NCI-H1105 (cell line): ENCODE measurements at regions not wholly inside any gene's neighbourhood (a gene's known extent, or its start where the extent isn't known, plus 50 kb on each side); places are given as distances from the start of the nearest gene placed in this dataset.

Experiments used
- DNase-seq: peaks from one replicate; lab custom pipeline; 2025; lab: John Stamatoyannopoulos, UW

GRCh38 chr9:26394025-26394424, 498.6 kb downstream of the CAAP1 start:
- DNase-seq, result no peak

DNA sequence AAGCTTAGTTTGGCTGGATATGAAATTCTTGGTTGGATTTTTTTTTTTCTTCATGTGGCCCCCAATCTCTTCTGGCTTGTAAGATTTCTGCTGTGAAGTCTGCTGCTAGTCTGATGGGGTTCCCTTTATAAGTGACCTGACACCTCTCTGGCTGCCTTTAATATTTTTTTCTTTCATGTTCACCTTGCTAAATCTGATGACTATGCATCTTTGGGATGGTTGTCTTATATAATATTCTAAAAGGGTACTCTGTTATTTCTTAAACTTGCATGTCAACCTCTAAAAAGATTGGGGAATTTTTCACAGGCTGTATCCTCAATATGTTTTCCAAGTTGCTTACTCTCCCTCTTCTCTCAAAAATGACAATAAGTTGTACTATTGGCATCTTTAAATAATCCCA, 500.0 kb downstream of the CAAP1 start:
- DNase-seq, result no peak

DNA sequence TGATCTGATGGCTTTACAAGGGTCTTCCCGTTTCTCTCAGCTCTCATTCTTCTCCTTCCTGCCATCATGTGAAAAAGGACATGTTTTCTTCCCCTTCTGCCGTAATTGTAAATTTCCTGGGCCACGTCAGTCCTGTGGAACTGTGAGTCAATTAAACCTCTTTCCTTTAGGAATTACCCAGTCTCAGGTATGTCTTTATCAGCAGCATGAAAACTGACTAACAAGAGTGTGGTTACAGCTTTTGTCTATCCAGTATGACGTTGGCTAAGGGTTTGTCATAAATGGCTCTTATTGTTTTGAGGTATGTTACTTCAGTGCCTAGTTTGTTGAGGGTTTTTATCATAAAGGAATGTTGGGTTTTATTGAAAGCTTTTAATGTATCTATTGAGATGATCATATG, 501.6 kb downstream of the CAAP1 start:
- DNase-seq, result no peak

DNA sequence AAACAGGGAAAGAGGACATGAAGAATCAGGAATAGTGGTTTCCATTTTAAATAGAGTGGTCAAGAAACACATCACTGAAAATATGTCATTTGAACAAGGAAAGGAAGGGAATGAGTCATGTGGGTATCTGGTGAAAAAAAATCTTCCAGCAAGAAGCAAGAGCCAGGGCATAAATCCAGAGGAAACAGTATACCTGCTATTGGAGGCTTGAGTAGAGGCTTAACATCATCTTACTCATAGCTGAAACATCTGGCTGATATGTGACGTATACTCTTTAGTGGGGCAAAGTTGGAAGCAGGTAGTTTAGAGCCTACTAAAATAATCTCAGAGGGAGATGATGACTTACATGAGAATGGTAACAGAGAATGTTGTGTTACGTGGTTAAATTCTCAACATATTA, 517.2 kb downstream of the CAAP1 start:
- no peak for DNase-seq

GRCh38 chr9:26373616-26374015, 519.0 kb downstream of the CAAP1 start:
- DNase-seq, result no peak

DNA sequence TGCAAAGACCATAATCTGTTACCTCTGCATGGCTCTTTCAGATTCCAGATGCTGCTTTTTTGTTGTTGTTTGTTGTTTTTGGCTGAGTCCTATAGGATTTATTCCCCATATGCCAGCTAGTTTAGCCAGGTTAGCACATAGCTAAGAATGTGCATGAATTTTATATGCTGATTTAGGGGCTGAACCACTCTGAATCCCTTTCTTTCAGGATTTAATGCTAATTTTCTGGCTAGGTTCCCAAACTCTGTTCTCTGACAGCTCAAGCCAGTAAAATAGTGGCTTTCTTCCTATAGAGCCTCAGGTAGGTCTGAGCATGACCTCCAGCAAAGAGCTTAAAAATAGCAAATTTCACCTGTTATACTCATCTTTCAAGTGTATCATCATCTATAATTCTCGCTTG, 521.4 kb downstream of the CAAP1 start:
- DNase-seq, result no peak

DNA sequence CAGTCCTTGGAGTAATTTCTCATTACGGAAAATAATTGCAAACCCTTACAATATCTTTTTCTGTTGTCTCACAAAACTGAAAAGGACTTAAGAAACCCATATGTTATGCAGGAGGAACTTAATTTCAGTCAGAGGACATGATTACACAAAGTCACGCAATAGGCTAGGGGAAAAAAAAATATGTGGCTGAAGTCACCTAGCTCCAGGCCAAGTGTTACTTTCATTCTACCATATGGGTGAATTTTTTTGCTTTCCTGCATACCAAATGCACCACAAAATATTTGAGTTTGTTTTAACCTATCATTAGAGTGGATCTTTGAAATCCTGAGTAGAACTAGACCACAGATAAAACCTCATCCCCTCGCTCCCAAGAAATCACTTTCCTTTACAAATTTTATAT, 523.5 kb downstream of the CAAP1 start:
- DNase-seq, result no peak

- DNase-seq, result no peak
These were observed 524.4 kb downstream of the CAAP1 start for GRCh38 chr9:26368241-26368640.

DNA sequence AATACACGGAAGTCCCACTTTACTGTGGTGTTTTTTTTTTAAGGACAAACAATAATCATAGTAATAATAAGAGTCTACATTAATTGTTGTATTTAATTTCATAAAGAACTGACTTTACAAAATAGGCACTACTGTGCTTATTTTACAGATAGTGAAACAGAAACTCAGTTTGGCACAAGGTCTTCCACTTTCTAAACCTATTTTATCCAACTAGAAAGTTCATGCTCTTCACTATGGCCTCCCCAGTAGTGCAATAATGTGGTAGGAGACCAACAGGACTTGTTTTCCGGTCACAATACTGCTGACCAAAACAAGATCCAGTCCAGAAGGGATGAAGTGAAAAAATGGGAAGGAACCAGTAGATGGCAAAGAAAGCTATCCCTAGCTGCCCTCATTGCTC, 531.6 kb downstream of the CAAP1 start:
- no peak for DNase-seq

GRCh38 chr9:26358836-26359235, 533.8 kb downstream of the CAAP1 start:
- no peak for DNase-seq

- no peak for DNase-seq
These were observed 534.7 kb downstream of the CAAP1 start for GRCh38 chr9:26357803-26358344.

GRCh38 chr9:26356491-26356890, 536.1 kb downstream of the CAAP1 start:
- no peak for DNase-seq

DNA sequence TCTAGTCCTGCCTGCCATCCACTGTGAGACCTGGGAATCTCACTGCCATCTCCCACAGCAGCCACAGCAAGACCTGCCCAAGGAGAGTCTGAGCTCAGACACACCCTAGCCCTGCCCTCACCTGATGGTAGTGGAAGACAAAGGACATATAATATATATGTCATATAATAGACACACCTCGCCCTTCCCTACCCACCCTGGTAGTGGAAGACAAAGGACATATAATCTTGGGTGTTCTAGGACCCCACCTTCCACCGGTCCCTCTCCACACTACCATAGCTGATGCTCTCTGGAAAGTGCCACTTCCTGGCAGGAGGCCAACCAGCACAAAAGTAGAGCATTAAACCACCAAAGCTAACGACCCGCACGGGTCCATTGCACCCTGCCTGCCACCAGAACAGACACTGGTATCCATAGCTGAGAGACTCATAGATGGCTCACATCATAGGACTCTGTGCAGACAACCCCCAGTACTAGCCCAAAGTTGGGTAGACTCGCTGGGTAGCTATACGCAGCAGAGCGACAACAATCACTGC, 545.6 kb downstream of the CAAP1 start:
- no peak for DNase-seq

DNA sequence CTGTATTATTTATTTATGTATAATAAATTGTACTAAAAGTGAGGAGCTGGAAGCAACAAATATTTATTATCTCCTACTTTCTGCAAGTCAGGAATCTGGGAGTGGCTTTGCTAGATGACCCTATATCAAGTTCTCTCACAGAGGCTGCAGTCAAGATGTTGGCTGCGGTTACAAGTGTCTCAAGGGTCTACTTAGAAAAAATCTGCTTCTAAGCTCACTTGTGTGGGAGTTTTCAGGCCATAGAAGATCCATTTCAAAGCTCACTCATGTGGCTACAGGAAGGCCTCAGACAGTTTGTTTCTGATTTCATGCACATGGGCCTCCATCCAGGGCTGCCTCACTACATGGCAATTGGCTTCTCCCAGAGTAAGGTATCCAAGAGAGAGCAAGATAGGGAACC, 551.1 kb downstream of the CAAP1 start:
- no peak for DNase-seq

GRCh38 chr9:26339796-26340195, 552.8 kb downstream of the CAAP1 start:
- no peak for DNase-seq

DNA sequence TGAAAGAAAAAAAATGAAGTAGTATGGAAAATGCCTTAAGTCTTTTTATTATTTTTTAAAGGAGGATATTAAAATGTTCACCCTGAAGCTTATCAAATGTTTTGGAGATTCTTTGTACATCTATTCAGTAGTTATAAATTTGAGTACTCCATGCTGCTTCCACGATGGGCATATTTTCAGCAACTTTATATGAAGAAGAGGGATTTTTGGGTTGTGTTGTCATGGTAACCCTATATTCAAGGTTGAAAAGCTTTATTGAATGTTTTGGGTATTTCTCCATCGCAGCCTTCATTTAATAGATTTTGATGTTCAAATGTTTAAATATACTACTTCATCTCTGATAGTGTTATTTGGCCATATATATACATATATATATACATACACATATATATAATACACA, 557.5 kb downstream of the CAAP1 start:
- no peak for DNase-seq

DNA sequence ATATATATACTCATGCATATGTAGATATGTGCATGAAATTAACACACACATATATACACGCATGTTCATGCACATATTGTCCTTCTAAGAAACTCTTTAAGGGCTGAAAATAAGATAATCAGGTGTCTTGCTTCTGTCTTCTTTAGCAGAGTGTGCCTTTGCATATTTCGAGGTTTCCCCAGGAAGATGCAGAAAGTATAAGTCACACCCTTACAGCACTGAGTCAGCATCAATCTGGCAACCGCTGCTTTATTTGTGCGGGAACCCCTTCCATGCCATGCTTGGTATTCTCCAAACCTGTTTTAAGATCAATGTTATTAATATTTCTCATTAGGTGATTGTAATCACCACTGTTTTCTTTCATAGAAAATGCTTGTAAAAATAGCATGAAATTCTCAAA, 557.9 kb downstream of the CAAP1 start:
- no peak for DNase-seq

DNA sequence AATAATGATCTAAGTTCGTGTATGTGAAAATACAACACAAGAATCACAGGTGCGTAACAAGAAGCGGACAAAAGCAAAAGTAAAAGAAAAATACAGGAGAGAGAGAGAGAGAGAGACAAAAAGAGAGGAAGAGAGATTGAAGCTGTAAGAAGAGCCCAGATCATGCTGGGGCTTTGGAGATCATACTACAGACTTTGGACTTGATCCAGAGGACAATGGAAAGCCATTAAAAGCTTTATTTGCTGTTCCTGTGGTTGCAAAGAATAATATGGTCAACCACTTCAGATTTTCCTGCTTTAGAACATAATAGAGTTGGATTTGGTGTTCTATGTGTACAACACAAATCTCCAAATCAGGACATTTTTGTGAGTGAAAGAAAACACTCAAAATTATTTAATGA, 561.4 kb downstream of the CAAP1 start:
- no peak for DNase-seq

- DNase-seq, result no peak
These were observed 562.6 kb downstream of the CAAP1 start for GRCh38 chr9:26329974-26330373.

DNA sequence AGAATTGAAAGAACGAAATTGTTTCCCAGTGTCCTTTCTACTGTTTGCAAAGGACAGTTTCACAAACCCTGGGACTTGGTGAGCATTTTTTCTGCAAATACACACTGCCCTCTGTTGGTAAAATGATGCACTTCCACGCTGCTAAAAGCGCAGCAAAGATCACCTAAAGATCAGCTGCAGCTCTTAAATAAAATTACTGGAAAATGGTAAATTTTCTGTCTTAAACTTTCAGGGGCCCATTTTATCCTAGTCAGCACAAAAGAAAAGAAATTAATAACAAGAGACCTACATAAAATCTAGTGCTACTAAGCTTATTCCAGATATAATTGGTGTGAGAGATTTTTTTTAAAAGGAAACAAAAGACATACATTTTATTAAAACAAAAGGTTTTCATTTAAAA, 566.0 kb downstream of the CAAP1 start:
- DNase-seq, result no peak

DNA sequence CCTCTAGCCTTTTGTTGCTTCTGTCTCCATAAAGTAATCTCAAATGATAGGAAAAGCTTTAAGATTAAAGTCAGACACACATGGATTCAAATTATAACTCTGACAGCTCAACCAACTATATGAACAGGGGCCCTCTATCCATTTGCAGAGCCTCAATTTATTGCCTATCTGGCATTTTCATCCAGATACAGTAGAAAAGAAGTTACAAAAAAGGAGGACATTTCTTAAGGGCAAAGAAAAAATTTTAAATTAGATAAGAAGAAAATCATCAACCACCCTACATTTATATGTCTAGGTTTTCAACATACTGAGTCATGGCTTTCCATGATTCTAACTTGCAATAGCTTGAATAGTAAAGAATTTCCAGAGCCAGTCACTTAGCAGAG, 567.2 kb downstream of the CAAP1 start:
- DNase-seq, result no peak

- no peak for DNase-seq
These were observed 567.7 kb downstream of the CAAP1 start for GRCh38 chr9:26324786-26325443.

- DNase-seq, result no peak
These were observed 570.7 kb downstream of the CAAP1 start for GRCh38 chr9:26321935-26322334.

GRCh38 chr9:26319859-26320258, 572.7 kb downstream of the CAAP1 start:
- no peak for DNase-seq
